Astrocyte of the cerebellum (primary cell): ENCODE measurements at regions not wholly inside any gene's neighbourhood (a gene's known extent, or its start where the extent isn't known, plus 50 kb on each side); places are given as distances from the start of the nearest gene placed in this dataset.

Experiments used
- DNase-seq: peaks from one replicate; pipeline ENCODE4 v3.0.0-alpha.2; 2011; ENCODE audit warnings: low read depth
- H3K4me3 ChIP-seq: 2 replicates; pipeline ENCODE4 v1.5.1; 2011; ENCODE audit warnings: mild to moderate bottlenecking, low read depth, low read length, moderate library complexity
- in situ Hi-C: cut with HindIII; loops from 2 replicates; pipeline ENCODE4 v1.10.0; 2017; ENCODE audit warnings: low sequenced_read_pairs
- TF ChIP-seq, protein P1 (sequence below): IDR thresholded peaks from 2 replicates; pipeline ENCODE4 v1.5.1; 2012; ENCODE audit warnings: low read length, low read depth, moderate library complexity, mild to moderate bottlenecking; ENCODE audit errors: missing control alignments

DNA sequence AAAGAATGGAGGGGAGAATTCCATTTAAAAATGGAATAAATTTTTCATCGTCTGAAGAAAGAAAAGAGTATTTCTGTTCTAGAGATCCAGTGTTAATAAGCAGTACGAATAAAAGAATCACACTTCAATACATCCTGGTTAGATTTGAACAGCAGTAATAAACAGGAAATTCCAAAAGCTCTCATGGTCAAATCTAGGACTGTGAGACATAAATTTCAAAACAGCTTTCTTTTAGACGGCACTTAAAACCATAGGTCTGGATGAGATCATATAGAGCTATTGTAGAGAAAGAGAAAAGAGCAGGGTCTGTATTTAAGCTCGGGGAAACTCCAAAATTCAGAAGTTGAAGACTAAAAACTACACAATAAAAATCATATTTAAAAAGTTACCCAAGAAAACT is 1006.9 kb upstream of the CTNND2 start:
- TF ChIP-seq, protein P1, sequence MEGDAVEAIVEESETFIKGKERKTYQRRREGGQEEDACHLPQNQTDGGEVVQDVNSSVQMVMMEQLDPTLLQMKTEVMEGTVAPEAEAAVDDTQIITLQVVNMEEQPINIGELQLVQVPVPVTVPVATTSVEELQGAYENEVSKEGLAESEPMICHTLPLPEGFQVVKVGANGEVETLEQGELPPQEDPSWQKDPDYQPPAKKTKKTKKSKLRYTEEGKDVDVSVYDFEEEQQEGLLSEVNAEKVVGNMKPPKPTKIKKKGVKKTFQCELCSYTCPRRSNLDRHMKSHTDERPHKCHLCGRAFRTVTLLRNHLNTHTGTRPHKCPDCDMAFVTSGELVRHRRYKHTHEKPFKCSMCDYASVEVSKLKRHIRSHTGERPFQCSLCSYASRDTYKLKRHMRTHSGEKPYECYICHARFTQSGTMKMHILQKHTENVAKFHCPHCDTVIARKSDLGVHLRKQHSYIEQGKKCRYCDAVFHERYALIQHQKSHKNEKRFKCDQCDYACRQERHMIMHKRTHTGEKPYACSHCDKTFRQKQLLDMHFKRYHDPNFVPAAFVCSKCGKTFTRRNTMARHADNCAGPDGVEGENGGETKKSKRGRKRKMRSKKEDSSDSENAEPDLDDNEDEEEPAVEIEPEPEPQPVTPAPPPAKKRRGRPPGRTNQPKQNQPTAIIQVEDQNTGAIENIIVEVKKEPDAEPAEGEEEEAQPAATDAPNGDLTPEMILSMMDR = no peak
- in situ Hi-C loops = no loop called here
- DNase-seq = no peak
- H3K4me3 ChIP-seq = no peak overlapping the region

- no peak overlapping the region for H3K4me3 ChIP-seq
- in situ Hi-C loops = no loop called here
- TF ChIP-seq, protein P1 = no peak
- DNase-seq = peak; percentile 3
Measured at GRCh38 chr5:12910641-12911040, 1006.4 kb upstream of the CTNND2 start.

DNA sequence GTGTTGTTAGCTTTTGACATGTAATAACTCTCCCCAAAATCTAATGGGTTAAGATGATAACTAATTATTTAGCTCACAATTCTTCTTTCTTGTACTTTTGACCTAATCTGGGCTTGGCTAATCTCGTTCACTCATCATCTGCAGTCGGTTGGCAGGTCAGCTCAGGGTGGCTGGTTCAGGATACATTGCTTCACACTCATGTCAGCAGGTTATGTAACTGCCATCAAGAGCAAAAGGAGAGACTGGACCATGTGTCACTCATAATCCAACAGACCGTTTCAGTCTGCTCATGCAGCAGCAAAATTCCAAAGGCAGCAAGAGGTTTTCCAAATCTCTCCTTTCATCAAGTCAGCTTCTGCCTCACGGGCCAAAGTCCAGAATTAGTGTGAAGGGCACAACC is 998.4 kb upstream of the CTNND2 start:
- TF ChIP-seq, protein P1 = no peak
- H3K4me3 ChIP-seq = no peak overlapping the region
- no peak for DNase-seq
- in situ Hi-C loops = no loop called here

DNA sequence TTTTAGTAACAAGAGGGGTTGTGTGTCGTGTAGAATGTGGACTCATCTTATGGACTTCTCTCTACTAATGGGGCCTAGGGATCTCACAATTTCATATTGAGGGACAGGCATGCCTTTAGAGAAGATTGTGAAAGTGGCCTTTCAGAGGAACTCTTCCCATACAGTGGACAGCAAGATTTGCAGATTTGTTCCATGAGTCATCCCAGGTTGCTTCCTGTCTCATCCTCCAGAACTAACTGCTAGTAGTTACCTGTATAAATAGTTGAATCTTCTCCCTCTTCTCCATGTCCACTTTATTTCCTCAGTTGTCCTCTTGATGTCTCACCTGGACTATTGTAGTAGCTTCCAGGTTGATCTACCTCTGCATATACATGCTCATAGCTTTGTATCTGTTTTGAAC is 997.5 kb upstream of the CTNND2 start:
- DNase-seq = no peak
- in situ Hi-C loops = no loop called here
- TF ChIP-seq, protein P1 = no peak
- no peak overlapping the region for H3K4me3 ChIP-seq

GRCh38 chr5:12896086-12896485 is 991.8 kb upstream of the CTNND2 start:
- no peak for DNase-seq
- H3K4me3 ChIP-seq = no peak overlapping the region
- TF ChIP-seq, protein P1 = no peak
- in situ Hi-C loops = no loop called here

- in situ Hi-C loops = no loop called here
Measured at GRCh38 chr5:12885018-12885417, 980.8 kb upstream of the CTNND2 start.

More at GRCh38 chr5:12885018-12885417, 980.8 kb upstream of the CTNND2 start:
- TF ChIP-seq, protein P1 = no peak
- no peak overlapping the region for H3K4me3 ChIP-seq
- no peak for DNase-seq
